NCI-H1092 (cell line): ENCODE measurements at regions not wholly inside any gene's neighbourhood (a gene's known extent, or its start where the extent isn't known, plus 50 kb on each side); places are given as distances from the start of the nearest gene placed in this dataset.
"Not testable (repeated sequence)": the region's sequence is repeated elsewhere in the genome, so short reads cannot be mapped to it uniquely, and the experiment has no call there.

ENCODE experiments used
- DNase-seq: peaks from one replicate; lab custom pipeline; 2025; lab: John Stamatoyannopoulos, UW

- DNase-seq = no peak
Measured at GRCh38 chr5:106127341-106127781, 1543.4 kb downstream of the EFNA5 start.

DNA sequence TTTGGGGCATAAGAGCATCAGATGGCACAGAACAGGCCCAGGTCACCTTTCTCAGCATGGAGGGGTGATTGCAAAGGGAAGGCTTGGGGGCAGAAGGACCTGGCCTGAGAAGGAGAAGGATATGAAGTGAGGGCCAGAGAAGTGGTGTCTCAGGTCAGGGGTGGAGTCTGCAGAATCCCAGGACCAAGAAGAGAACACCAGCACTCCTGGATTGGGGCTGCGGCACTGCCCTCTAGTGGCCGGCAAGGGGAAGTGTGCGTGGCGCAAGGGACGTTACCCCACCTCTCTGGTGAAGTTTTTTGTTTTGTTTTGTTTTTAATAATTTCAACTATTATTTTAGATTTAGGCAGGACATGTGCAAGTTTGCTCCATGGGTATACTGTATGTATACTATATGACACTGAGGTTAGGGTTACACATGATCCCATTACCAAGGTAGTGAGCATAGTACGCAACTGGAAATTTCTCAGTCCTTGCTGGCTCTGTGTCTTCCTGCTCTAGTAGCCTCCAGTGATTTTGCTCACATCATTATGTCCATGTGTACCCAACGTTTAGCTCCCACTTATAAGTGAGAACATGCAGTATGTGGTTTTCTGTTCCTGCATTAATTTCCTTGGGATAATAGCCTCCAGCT lies 1548.6 kb downstream of the EFNA5 start:
- no peak for DNase-seq

DNA sequence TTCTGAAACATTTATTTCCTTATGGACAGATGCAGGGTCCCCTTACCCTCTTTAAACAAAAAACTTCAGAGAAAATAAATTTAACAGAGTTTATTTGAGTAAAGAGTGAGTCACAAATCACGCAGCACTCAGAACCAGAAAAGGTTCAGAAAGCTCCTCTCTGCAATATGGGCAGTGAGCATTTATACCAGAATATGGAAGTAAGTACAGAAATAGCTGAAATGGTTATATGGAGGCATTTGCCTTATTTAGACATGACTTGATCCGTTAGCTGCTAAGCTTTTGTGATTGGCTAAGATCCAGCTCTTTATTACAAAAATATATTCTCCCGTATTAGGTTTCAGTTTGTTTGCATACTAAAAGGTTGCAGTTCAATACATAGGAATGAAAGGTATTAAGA lies 1554.1 kb downstream of the EFNA5 start:
- no peak for DNase-seq

GRCh38 chr5:106113922-106114321 lies 1556.8 kb downstream of the EFNA5 start:
- no peak for DNase-seq

- no peak for DNase-seq
Measured at GRCh38 chr5:106106384-106106783, 1564.4 kb downstream of the EFNA5 start.

GRCh38 chr5:106097340-106097739 lies 1573.4 kb downstream of the EFNA5 start:
- peak; percentile 3 for DNase-seq

DNA sequence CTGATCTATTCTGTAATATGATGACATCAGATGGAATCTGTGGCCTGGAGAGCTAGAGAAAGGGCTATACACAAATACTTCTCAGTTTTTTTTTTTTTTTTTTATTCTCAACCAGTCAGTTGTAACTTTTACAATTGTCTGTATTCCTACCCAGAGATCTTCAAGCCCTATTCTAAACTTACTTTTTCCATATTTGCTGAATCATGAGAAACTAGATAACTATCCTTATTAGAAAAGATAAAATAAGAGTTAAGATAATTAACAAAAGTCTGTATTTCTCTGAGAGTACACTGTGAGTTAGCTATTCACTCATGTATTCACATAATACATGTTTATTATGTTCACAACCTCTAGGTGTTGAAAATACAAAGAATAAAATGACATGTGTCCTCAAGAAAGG lies 1575.9 kb downstream of the EFNA5 start:
- DNase-seq = no peak

DNA sequence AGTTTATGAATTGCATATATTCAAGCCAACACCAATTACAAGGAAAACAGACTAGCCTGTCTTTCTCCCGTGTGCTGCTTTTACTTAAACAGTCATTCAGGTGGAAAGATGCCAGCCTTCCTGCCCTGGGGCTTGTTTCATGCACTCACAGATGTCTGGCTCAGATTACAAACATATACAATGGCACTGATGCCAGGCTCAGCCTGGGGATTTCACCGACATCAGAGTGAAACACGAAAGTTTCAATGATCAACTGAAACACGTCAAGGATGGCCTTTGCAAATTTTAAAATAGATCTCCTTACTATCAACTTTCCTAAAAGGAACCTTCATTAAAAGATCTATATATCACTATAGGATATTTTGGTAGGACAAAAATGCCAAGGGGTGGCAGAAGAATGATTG lies 1576.5 kb downstream of the EFNA5 start:
- peak; percentile 86 for DNase-seq

GRCh38 chr5:106093134-106093533 lies 1577.6 kb downstream of the EFNA5 start:
- DNase-seq = no peak

DNA sequence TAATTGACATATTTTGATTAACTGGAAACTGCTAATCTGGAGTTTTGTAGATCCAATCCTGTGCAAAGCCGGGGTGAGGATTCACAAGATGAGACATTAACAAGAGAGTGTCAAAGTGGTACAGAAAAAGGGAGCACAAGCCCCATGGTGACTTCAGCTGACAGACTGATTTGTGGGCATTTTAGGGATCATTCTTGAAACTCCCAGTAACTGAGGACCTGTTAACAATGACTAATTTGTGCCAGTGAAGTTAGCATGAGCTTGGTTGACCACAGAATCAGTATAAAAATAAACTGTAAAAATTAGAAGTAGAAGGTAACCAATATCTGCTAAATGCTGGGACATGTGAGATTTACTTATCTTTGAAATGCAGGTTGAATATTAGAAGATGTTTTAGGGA lies 1578.3 kb downstream of the EFNA5 start:
- DNase-seq = no peak

DNA sequence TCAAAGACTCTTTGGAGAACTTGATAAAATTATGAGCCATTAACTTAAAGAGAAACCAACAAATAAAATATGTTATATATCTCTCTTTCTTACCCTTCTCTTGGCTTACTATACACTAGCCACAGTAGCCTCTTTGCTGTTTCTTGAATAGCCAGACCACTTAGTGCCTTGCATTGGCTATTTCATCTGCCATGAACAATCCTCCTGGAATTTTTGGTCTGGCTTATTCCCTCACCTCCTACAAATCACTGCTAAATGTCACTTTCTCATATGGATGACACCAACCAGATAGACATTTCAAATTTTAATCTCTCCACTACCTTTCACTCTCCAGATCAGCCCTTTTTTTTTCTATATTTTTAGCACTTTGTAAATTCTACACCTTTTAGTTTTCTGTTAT lies 1581.7 kb downstream of the EFNA5 start:
- DNase-seq = no peak

- DNase-seq = no peak
Measured at GRCh38 chr5:106088462-106088861, 1582.3 kb downstream of the EFNA5 start.

DNA sequence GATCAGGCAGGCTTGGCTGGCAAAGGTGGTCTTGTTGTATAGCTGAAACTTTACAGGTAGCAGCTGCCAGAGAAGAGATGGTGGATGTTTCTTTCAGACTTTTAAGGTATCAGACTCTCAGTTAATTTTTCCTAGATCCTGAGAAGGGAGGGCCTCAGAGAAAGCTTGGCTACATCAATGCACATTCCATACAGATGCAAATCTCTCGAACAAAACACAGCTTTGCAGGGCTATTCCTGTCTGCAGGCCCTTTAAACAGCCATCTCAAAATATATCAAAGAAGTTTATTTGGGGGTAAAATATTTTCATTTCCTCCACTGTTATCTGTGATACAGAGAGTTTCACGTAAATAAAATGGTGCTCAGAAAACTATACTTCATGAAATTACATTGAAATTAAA lies 1584.4 kb downstream of the EFNA5 start:
- no peak for DNase-seq

- DNase-seq = no peak
Measured at GRCh38 chr5:106085556-106085955, 1585.2 kb downstream of the EFNA5 start.

GRCh38 chr5:106085136-106085535 lies 1585.6 kb downstream of the EFNA5 start:
- DNase-seq = no peak

DNA sequence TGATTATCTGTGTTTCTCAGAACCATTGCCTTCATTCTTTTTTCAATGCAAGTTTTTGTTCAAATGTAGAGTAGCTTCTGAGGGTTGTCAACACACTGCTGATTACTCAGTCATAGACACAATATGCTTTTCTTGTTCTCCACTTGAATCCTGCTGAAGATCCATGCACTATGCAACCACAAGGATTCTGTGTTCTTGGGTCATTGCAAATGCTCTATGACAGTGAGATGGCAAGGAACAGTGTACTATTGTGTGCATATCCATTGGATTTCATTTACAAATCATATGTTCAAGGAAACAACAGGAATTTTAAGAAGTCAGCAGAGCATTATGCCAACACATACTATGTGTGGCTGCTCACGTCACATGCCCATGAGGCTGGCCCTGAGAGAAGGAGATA lies 1590.2 kb downstream of the EFNA5 start:
- DNase-seq = no peak

GRCh38 chr5:106076655-106077054 lies 1594.1 kb downstream of the EFNA5 start:
- DNase-seq = no peak

- no peak for DNase-seq
Measured at GRCh38 chr5:106072208-106072607, 1598.5 kb downstream of the EFNA5 start.

DNA sequence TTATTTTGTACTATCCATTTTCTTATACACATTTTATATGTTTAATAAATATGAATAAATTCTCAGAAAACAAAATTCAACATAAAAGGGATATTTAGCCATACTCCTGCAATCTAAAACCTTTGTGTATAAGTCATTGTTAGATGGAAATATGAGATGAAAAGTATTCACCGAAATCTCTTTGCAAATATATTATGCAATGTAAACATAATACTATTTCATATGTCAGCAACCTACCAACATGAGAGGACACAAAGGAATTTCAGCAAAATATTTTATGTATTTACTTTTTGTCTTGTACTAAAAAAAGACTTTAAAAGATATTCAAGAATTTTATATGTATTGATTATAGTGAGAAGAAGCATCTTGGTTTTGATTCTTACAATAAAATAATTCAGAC lies 1623.4 kb downstream of the EFNA5 start:
- DNase-seq = no peak

DNA sequence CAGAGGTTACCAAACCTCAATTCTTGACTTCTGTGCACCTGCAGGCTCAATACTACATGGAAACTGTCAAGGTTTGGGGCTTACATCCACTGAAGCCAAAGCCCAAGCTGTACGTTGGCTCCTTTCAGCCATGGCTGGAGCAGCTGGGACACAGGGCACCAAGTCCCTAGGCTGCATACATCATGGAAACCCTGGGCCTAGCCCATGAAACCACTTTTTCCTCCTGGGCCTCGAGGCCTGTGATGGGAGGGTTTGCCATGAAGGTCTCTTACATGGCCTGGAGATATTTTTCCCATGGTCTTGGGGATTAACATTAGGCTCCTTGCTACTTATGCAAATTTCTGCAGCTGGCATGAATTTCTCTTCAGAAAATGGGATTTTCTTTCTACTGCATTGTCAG lies 1638.7 kb downstream of the EFNA5 start:
- DNase-seq = not testable (repeated sequence)

GRCh38 chr5:106028314-106028713 lies 1642.4 kb downstream of the EFNA5 start:
- DNase-seq = no peak

GRCh38 chr5:106020894-106021293 lies 1649.8 kb downstream of the EFNA5 start:
- DNase-seq = no peak

DNA sequence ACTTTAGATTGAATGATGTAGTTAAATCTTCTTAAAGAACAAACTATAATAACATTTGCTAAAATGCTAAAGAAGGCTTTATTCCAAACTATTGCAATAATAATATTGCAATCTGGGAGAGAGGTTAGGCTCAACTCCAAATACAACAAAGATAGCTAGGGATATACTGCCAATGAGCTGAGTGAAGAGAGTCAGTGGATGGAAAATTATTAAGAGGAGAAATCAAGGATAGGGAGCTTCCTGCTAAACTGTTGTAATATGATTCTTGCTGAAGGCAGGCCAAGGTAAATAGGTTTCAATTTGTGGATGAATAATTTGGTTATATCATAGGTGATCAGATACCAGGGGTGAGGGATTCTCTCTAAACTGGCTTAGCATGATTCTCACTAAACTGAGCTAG lies 1651.5 kb downstream of the EFNA5 start:
- no peak for DNase-seq

- no peak for DNase-seq
Measured at GRCh38 chr5:106017243-106017857, 1653.4 kb downstream of the EFNA5 start.
